ENCODE measurements at regions not wholly inside any gene's neighbourhood (a gene's known extent, or its start where the extent isn't known, plus 50 kb on each side); places are given as distances from the start of the nearest gene placed in this dataset.

DNA sequence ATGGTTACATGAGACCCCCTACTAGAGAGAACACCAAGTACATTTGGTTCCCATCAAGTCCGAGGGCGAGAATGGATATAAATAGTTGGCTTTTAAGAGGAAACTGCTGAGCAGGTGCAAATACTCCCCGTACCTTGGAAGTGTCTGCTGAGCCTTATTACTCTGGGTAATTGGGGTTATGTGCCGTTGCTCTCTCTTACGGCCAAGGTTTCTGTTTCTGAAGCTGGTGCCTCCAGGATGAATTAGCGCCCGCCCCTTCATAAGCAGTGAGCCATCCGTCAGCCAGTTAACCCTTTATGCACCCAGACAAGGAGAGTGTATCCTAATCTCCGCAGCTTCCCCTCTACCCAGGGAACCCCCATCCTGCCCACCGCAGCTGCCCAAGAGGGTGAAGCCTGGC, 90.4 kb upstream of the AJAP1 start:
- Histone ChIP-seq H3K9me3 (ENCODE audit: control insufficient read depth in 2 of 2, low read length in 2 of 2) (no peaks in the 10 kb centered on the region), H3K4me3 (ENCODE audit: low read length in 2 of 2) (no peak overlapping the region), H3K4me1 (ENCODE audit: control insufficient read depth in 2 of 2, insufficient read depth in 2 of 2, low read length in 2 of 2) (no peaks in the 10 kb centered on the region)

DNA sequence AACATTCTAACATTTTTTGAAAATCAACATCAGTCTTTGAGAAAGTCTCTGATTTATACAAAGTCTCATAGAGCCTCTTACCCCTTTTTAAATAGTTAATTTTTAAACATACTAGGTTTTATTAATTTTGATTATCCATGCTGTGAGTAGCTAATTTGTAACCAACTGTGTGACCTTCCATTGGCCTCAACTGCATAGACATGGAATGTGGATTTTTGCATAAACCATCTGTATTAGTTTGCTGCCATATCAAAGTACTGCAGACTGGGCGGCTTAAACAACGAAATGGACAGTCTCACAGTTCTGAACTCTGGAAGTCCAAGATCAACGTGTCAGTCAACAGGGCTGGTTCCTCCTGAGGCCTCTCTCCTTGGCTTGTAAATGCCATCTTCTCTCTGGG, 89.2 kb upstream of the AJAP1 start:
- Histone ChIP-seq H3K27me3 (ENCODE audit: control insufficient read depth in 2 of 2, insufficient read depth in 2 of 2, low read length in 2 of 2) (no peaks in the 10 kb centered on the region), H3K27ac (ENCODE audit: low read depth in 2 of 2, low read length in 2 of 2) (no peak overlapping the region), H3K4me3 (ENCODE audit: low read length in 2 of 2) (no peak overlapping the region), H3K36me3 (ENCODE audit: control insufficient read depth in 2 of 2, insufficient read depth in 2 of 2, low read length in 2 of 2) (no peaks in the 10 kb centered on the region), H3K9ac (ENCODE audit: low read depth in 1 of 2, low read length in 2 of 2) (no peak overlapping the region), H3K4me1 (ENCODE audit: control insufficient read depth in 2 of 2, insufficient read depth in 2 of 2, low read length in 2 of 2) (no peaks in the 10 kb centered on the region), H3K9me3 (ENCODE audit: control insufficient read depth in 2 of 2, low read length in 2 of 2) (no peaks in the 10 kb centered on the region)

More for the DNA sequence above, 90.4 kb upstream of the AJAP1 start:
- Histone ChIP-seq H3K9ac (ENCODE audit: low read depth in 1 of 2, low read length in 2 of 2) (no peak overlapping the region), H3K27ac (ENCODE audit: low read depth in 2 of 2, low read length in 2 of 2) (no peak overlapping the region), H3K36me3 (ENCODE audit: control insufficient read depth in 2 of 2, insufficient read depth in 2 of 2, low read length in 2 of 2) (no peaks in the 10 kb centered on the region), H3K27me3 (ENCODE audit: control insufficient read depth in 2 of 2, insufficient read depth in 2 of 2, low read length in 2 of 2) (no peaks in the 10 kb centered on the region)

DNA sequence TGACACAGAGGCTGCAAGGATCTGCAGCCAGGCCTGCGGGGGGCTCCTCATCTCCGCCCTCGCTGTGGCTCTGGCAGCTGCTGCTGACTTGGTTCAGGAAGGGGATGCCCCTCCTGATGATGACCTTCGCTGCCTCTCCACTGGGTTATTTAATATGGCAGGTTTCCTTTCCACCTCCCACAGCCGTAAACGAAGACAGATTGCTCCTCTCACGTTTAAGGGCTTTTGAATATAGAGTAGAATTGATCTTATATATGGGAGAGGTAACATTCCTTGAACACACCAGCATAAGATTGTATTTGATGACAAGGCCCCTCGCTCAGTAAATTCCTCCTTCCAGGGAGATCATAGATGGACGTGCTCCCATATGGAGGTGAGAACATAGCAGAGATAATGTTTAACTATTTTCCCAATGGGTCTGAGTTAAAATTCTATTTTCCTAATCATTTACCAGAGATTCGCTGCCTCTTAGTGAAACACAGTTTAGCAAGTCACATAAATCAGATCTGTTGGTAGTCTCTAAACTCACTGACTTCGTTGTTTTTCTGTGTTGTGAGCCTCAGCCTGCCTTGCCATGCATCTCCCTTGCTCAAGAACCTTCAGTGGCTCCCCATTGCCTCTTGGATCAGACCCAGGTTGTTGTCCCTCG, 88.5 kb upstream of the AJAP1 start:
- H3K9me3 ChIP-seq (ENCODE audit: control insufficient read depth in 2 of 2, low read length in 2 of 2) = no peaks in the 10 kb centered on the region
- no peak overlapping the region for H3K4me3 ChIP-seq (ENCODE audit: low read length in 2 of 2)
- no peak overlapping the region for H3K27ac ChIP-seq (ENCODE audit: low read depth in 2 of 2, low read length in 2 of 2)
- H3K36me3 ChIP-seq (ENCODE audit: control insufficient read depth in 2 of 2, insufficient read depth in 2 of 2, low read length in 2 of 2) = no peaks in the 10 kb centered on the region
- no peak overlapping the region for H3K9ac ChIP-seq (ENCODE audit: low read depth in 1 of 2, low read length in 2 of 2)
- no peaks in the 10 kb centered on the region for H3K27me3 ChIP-seq (ENCODE audit: control insufficient read depth in 2 of 2, insufficient read depth in 2 of 2, low read length in 2 of 2)
- no peaks in the 10 kb centered on the region for H3K4me1 ChIP-seq (ENCODE audit: control insufficient read depth in 2 of 2, insufficient read depth in 2 of 2, low read length in 2 of 2)

DNA sequence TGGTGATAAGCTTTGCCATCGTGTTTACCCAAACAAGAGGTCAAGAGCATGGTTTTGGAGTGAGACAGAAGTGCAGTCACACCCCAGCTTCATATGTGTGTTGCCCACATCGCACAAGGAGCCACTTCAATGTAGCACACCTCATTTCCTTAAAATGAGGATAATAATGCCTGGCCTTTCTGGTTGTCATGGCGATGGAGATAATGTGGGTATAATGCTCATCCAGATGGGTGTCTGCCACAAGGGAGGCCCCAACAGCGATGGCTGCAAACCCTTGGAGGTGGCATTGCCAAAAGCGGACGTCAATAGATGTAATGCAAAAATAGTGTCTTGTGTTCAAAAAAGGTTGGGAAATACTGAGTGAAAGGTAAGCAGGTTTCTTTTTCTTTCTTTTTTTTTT, 83.1 kb upstream of the AJAP1 start:
- Histone ChIP-seq H3K9me3 (ENCODE audit: control insufficient read depth in 2 of 2, low read length in 2 of 2) (no peaks in the 10 kb centered on the region), H3K9ac (ENCODE audit: low read depth in 1 of 2, low read length in 2 of 2) (no peak overlapping the region), H3K27me3 (ENCODE audit: control insufficient read depth in 2 of 2, insufficient read depth in 2 of 2, low read length in 2 of 2) (no peaks in the 10 kb centered on the region), H3K36me3 (ENCODE audit: control insufficient read depth in 2 of 2, insufficient read depth in 2 of 2, low read length in 2 of 2) (no peaks in the 10 kb centered on the region), H3K4me3 (ENCODE audit: low read length in 2 of 2) (no peak overlapping the region), H3K27ac (ENCODE audit: low read depth in 2 of 2, low read length in 2 of 2) (no peak overlapping the region), H3K4me1 (ENCODE audit: control insufficient read depth in 2 of 2, insufficient read depth in 2 of 2, low read length in 2 of 2) (no peaks in the 10 kb centered on the region)

DNA sequence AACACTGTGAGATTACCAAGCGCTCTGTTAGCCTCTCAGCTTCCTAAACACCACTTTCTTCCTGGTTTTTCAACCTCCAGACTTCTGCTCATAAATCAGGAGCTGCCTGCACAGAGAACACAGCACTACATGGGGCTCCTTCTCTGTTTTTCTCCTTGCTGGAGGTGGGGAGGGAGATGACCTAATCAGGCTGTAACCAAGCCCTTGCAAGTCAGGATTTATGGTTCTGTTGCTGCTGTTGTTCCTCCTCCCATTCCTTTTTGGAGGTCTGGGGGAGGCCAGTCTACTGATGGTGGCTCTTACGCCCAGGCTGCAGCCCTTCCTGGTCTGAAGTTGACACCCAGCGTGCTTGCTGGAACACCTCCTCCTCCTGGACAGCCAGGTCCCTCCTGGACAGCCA, 80.9 kb upstream of the AJAP1 start:
- Histone ChIP-seq H3K4me1 (ENCODE audit: control insufficient read depth in 2 of 2, insufficient read depth in 2 of 2, low read length in 2 of 2) (no peaks in the 10 kb centered on the region), H3K4me3 (ENCODE audit: low read length in 2 of 2) (no peak overlapping the region), H3K27ac (ENCODE audit: low read depth in 2 of 2, low read length in 2 of 2) (no peak overlapping the region), H3K9me3 (ENCODE audit: control insufficient read depth in 2 of 2, low read length in 2 of 2) (no peaks in the 10 kb centered on the region), H3K36me3 (ENCODE audit: control insufficient read depth in 2 of 2, insufficient read depth in 2 of 2, low read length in 2 of 2) (no peaks in the 10 kb centered on the region), H3K9ac (ENCODE audit: low read depth in 1 of 2, low read length in 2 of 2) (no peak overlapping the region), H3K27me3 (ENCODE audit: control insufficient read depth in 2 of 2, insufficient read depth in 2 of 2, low read length in 2 of 2) (no peaks in the 10 kb centered on the region)

DNA sequence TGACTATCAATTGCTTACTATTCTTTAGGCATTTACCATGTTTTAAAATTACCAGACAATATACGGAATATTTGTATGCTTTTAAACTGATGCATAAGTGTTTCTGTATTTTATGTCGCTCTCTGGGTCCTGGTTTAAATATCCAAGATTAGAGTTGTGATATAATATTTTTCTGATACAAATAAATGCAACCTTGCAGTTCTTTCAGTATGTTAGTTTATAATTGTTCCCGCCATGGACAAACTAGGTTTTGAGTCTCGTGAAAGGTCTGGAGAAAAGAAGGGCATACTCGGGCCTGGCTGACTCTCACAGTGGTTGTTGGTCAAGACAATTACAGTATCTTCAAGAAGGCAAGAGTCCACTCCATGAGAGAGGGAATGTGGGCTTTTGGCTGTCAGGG, 72.6 kb upstream of the AJAP1 start:
- Histone ChIP-seq H3K9ac (ENCODE audit: low read depth in 1 of 2, low read length in 2 of 2) (no peak overlapping the region), H3K9me3 (ENCODE audit: control insufficient read depth in 2 of 2, low read length in 2 of 2) (no peaks in the 10 kb centered on the region), H3K36me3 (ENCODE audit: control insufficient read depth in 2 of 2, insufficient read depth in 2 of 2, low read length in 2 of 2) (no peaks in the 10 kb centered on the region), H3K27ac (ENCODE audit: low read depth in 2 of 2, low read length in 2 of 2) (no peak overlapping the region), H3K4me1 (ENCODE audit: control insufficient read depth in 2 of 2, insufficient read depth in 2 of 2, low read length in 2 of 2) (no peaks in the 10 kb centered on the region), H3K4me3 (ENCODE audit: low read length in 2 of 2) (no peak overlapping the region), H3K27me3 (ENCODE audit: control insufficient read depth in 2 of 2, insufficient read depth in 2 of 2, low read length in 2 of 2) (peaks cover 0 to 2% of the 10 kb centered on the region in 2 donors)

DNA sequence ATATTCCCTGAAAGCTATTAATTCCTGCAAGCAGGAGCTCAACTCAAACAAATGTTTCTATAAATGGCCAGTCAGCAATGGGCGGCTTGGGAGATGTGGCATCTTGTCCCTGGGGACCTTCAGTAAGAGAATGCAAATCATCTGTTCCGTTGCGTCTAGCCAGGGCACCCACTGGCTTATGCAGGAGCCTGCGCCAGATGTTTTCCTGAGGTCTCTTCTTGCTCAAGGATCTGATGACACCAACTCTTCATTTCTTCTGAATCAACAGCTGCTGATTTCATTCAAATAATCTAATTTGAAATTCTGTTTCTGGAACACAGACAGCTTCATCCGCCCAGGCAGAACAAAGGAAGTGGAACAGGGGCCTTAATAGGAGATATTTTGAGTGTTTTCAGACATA, 70.0 kb upstream of the AJAP1 start:
- no peak overlapping the region for H3K9ac ChIP-seq (ENCODE audit: low read depth in 1 of 2, low read length in 2 of 2)
- no peaks in the 10 kb centered on the region for H3K9me3 ChIP-seq (ENCODE audit: control insufficient read depth in 2 of 2, low read length in 2 of 2)
- no peaks in the 10 kb centered on the region for H3K4me1 ChIP-seq (ENCODE audit: control insufficient read depth in 2 of 2, insufficient read depth in 2 of 2, low read length in 2 of 2)
- H3K27ac ChIP-seq (ENCODE audit: low read depth in 2 of 2, low read length in 2 of 2) = no peak overlapping the region
- H3K4me3 ChIP-seq (ENCODE audit: low read length in 2 of 2) = no peak overlapping the region
- peaks cover 0 to 2% of the 10 kb centered on the region in 2 donors for H3K27me3 ChIP-seq (ENCODE audit: control insufficient read depth in 2 of 2, insufficient read depth in 2 of 2, low read length in 2 of 2)
- H3K36me3 ChIP-seq (ENCODE audit: control insufficient read depth in 2 of 2, insufficient read depth in 2 of 2, low read length in 2 of 2) = no peaks in the 10 kb centered on the region

DNA sequence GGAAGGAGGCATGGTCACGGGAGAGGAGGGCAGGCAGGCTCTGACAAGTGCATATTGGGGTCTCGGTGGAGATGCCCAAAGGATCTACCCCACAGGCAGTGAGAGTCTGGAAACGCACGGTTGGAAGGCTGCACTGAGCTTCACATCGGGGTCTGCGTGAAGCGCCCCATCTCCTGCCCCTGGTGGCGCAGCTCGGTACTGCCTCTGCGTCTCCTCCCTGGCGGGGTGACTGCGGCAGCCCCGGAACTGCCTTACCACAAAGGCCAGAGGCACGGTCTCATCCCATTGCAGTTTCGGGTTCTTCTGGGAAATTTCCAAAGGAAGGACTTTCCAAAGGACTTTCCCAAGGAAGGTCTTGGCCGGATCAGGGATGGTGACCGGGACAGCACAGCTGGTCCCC, 69.2 kb upstream of the AJAP1 start:
- Histone ChIP-seq H3K4me1 (ENCODE audit: control insufficient read depth in 2 of 2, insufficient read depth in 2 of 2, low read length in 2 of 2) (no peaks in the 10 kb centered on the region), H3K27ac (ENCODE audit: low read depth in 2 of 2, low read length in 2 of 2) (no peak overlapping the region), H3K4me3 (ENCODE audit: low read length in 2 of 2) (no peak overlapping the region), H3K9me3 (ENCODE audit: control insufficient read depth in 2 of 2, low read length in 2 of 2) (no peaks in the 10 kb centered on the region), H3K9ac (ENCODE audit: low read depth in 1 of 2, low read length in 2 of 2) (no peak overlapping the region), H3K27me3 (ENCODE audit: control insufficient read depth in 2 of 2, insufficient read depth in 2 of 2, low read length in 2 of 2) (peaks cover 0 to 2% of the 10 kb centered on the region in 2 donors), H3K36me3 (ENCODE audit: control insufficient read depth in 2 of 2, insufficient read depth in 2 of 2, low read length in 2 of 2) (no peaks in the 10 kb centered on the region)

DNA sequence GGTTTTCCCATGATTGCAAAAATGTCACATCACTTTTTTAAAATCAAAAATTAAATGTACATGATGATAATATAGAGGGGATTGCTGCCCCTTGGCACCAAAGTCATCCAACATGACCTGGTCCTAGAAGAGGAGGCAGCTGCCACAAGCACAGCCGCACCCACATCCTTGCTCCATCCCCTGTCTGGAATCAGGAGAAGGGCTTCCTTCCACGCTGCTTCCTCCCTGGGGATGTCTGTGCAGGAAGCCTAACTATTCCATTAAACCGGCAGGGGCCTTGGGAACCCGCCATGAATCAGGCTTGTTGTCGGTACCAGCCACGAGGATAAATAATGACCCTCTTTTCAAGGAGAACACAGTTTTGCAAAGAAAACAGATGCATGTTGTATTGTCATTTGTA, 68.7 kb upstream of the AJAP1 start:
- Histone ChIP-seq H3K27ac (ENCODE audit: low read depth in 2 of 2, low read length in 2 of 2) (no peak overlapping the region), H3K4me1 (ENCODE audit: control insufficient read depth in 2 of 2, insufficient read depth in 2 of 2, low read length in 2 of 2) (no peaks in the 10 kb centered on the region), H3K36me3 (ENCODE audit: control insufficient read depth in 2 of 2, insufficient read depth in 2 of 2, low read length in 2 of 2) (no peaks in the 10 kb centered on the region), H3K9ac (ENCODE audit: low read depth in 1 of 2, low read length in 2 of 2) (no peak overlapping the region), H3K9me3 (ENCODE audit: control insufficient read depth in 2 of 2, low read length in 2 of 2) (no peaks in the 10 kb centered on the region), H3K27me3 (ENCODE audit: control insufficient read depth in 2 of 2, insufficient read depth in 2 of 2, low read length in 2 of 2) (peaks cover 0 to 2% of the 10 kb centered on the region in 2 donors), H3K4me3 (ENCODE audit: low read length in 2 of 2) (no peak overlapping the region)

DNA sequence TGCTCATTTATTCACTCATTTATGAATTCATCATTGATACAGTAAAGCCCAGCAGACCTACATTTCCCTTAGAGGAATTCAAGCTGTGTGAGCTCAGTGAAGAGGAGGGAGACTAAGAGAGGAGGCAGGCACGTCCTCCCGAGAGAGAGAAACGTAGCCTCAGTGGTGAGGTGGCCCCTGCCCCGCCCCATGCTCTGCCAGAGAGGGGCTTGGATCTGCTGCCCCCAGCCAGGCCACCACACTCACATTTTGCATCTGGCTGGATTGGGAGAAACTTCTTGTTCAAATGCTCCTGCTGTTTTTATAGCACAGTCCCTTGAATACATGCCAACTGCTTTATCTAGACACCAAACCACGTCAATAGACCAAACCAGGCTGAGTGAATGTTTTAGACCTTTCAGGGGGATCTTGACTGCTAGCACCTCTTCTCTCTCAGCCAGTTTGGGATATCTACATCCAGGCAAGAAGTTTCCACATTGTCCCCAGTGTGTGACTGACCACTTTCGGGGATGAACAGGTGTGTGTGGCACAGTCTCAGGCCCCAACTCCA, 67.7 kb upstream of the AJAP1 start:
- Histone ChIP-seq H3K27me3 (ENCODE audit: control insufficient read depth in 2 of 2, insufficient read depth in 2 of 2, low read length in 2 of 2) (peaks cover 0 to 2% of the 10 kb centered on the region in 2 donors), H3K36me3 (ENCODE audit: control insufficient read depth in 2 of 2, insufficient read depth in 2 of 2, low read length in 2 of 2) (no peaks in the 10 kb centered on the region), H3K9me3 (ENCODE audit: control insufficient read depth in 2 of 2, low read length in 2 of 2) (no peaks in the 10 kb centered on the region), H3K4me1 (ENCODE audit: control insufficient read depth in 2 of 2, insufficient read depth in 2 of 2, low read length in 2 of 2) (no peaks in the 10 kb centered on the region), H3K4me3 (ENCODE audit: low read length in 2 of 2) (no peak overlapping the region), H3K9ac (ENCODE audit: low read depth in 1 of 2, low read length in 2 of 2) (no peak overlapping the region), H3K27ac (ENCODE audit: low read depth in 2 of 2, low read length in 2 of 2) (no peak overlapping the region)
